Ecto neural progenitor cell (in vitro differentiated cells): ENCODE measurements at regions not wholly inside any gene's neighbourhood (a gene's known extent, or its start where the extent isn't known, plus 50 kb on each side); places are given as distances from the start of the nearest gene placed in this dataset.

ENCODE experiments used
- DNase-seq: peaks from one replicate; pipeline ENCODE4 v3.0.0-alpha.2; 2018; ENCODE audit warnings: low spot score

DNA sequence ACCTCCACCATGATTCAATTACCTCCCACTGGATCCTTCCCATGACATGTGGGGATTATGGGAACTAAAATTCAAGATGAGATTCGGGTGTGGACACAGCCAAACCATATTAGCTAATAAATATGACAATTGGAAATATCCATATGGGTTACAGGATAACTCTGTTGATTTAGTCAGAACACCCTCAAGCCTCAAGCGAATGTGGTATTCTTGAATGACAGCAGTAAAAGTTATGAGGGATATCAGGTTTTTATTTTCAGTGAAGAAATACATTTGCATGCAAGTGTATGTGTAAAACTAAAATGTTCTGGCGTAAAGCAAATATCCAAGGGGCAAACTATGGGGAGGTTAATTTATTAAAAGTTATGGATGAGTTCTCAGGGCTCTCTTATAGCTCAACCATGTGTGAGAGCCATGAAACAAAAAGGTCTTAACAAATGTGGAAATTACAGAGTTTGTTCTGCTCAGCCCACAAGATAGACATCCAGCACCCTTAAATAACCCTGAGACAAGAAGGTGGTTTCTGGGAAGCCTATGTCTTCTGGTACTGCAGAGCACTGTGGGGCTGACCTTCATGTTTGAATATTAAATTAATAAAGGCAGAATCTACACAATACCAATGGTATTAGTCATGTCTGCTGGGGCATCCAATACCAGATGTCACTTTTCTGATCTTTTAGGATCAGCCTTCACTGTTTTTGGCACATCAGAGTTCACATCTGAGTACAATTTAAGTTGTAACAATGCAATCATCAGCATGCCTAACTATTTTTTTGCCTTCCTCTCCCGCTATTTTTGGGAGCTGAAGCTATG lies 370.5 kb upstream of the RSPO3 start:
- DNase-seq: no peak

- no peak for DNase-seq
Measured at GRCh38 chr6:126753606-126754005, 364.9 kb upstream of the RSPO3 start.

DNA sequence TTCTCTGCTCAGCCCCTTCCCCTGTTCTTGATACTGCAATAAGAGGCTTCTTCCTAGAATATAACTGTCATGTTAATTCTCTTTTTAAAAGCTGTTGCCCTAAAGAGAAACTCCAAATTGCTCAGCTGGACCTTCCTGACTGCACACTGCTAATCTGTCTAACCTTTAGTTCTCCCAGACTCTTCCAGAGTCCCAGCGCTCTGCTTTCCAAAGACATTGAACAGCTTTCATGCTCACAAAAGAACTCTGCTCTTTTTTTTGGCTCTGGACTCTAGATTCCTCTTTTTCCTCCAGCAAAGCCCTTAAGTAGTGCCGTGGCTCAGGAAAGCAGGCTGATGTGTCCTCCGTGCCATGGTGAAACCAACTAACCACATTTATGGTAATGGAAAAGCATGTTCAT lies 356.6 kb upstream of the RSPO3 start:
- DNase-seq: no peak

DNA sequence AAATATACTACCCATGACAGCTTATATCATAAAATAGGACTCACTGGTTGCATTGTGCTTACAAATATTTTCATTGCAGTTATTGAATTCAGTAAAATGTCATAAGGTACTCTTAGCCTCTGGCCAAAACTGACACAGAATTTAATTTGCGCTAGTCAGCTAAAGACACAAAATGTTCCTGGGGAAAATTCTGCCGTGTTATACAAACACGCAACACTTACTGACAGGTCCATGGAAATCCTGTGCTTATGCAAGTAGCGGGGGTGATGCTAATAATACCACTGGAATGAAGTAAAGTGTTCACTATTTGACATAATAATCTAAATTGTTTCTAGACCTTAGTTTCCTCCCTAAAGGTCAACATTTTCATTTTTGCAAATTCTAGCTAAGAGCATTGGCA lies 354.4 kb upstream of the RSPO3 start:
- DNase-seq: no peak

DNA sequence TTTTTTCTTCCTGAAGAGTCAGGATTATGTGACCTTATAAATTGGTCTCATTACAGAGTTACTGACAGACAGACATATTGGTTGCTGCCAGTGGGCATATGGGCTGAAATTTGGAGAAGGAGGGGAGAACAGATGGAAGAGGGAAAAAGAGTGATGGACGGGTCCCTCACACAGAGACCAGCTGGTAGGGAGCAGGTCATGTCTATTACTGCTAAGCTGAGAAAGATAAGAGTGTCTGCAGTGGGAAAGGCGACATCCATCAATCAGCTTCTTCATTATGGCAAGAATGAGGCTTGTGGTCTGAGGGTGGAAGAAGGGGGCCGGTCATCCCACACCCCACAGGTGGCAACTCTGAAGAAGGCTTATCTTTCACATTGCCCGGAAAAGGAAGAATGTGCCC lies 353.8 kb upstream of the RSPO3 start:
- no peak for DNase-seq

- DNase-seq: no peak
Measured at GRCh38 chr6:126766820-126767219, 351.7 kb upstream of the RSPO3 start.

- DNase-seq: no peak
Measured at GRCh38 chr6:126767711-126768110, 350.8 kb upstream of the RSPO3 start.

GRCh38 chr6:126770176-126770575 lies 348.3 kb upstream of the RSPO3 start:
- no peak for DNase-seq

DNA sequence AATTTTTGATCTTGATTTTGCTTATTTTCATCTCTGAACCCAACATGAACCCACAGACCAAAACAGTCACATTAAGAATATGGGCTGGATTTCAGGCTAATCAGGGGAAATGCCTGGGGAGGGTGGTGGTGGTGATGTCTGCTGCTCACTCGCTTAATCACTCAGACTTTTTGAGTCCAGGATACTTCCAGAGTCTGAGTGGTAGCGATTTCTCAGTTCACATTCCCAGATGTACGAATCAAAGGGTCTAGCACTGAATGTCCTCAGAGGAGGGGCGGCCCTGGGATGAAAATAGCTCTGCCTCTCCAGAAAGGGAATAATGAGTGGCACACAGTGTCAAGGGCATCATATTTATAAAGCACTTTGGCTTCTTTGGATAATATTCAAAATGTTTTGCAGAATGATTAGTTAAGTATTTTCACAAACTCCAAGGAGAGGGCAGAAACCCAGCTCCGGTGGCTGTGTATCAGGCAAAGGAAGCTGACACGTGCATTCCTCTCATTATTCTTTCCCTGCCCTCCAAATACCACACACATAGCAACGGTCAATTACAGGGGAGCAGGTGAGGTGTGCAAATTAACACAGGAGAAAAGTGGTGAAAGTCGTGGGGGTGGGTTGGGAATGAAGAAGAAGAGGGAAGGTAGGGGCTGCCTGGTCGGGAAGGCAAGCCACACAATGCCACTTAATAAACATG lies 345.2 kb upstream of the RSPO3 start:
- DNase-seq: peak; percentile 54

- no peak for DNase-seq
Measured at GRCh38 chr6:126779331-126779730, 339.1 kb upstream of the RSPO3 start.

GRCh38 chr6:126781582-126781981 lies 336.9 kb upstream of the RSPO3 start:
- DNase-seq: no peak

DNA sequence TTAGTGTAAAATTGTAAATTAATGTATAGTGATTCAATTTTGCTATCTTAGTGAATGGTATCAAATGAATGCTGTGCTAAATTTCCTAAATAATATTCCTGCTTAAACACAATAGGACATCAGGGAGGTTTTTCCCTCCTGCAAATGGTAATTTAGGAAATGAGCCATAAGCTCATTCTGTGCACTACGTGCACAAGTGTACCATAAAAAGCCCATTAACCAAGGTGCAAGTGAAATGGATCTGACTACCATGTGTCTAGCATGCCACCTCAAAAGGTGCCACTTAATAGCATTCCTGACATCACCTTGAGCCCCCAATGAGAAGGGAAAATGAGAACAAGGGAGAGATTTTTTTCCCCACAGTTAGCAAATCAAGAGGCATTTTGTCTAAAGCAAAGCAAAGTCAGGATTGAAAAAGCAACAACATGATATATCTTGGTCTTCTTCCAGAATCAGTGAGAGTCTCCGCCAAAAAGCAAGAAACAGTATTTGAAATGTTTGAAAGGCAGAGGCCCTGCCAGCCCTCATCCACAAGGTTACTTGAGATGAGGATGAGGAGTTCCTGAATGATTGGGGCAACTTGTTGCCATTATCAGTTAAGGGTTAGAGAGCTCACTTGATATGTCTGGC lies 334.2 kb upstream of the RSPO3 start:
- DNase-seq: no peak

- no peak for DNase-seq
Measured at GRCh38 chr6:126786262-126786661, 332.2 kb upstream of the RSPO3 start.

DNA sequence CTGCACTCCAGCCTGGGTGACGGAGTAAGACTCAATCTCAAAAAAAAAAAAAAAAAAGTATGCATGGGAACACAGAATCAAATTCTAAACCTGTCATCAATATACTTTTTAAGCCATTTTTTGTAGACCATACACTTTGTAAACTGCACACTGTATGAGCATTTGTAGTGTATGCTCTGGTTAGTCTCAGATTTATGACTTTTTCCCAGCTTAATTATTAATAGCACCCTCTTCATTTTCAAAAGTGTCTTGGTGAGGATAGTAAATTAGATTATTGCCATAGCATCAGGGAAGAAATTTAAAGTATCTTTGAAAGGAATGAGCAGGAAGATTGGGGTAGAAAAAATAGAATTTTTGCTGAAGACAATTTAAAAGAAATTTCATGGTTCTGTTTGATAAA lies 330.8 kb upstream of the RSPO3 start:
- DNase-seq: no peak

DNA sequence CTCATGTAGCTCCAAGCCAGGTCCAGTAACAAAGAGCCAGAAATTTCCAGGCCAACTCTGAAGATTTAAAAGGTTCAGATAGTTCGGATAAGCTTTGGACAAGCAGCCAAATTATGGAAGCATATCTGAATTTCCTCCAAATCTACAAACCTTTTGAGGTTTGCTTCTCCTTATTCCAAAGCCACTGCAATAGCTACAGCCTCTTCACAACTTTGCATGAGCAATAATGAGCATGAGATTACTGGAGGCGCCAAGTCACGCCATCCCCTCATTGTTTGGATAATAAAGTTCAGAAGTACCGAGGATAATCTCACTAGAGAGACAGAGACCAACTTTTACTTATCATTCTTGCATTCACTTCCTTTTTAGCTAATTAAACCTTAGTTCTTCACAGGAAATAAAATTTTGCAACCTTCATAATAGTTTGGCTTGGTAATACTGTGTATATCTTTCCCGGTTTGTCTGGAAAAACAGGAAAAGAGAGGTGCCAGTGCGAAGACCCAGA lies 329.6 kb upstream of the RSPO3 start:
- DNase-seq: no peak

- DNase-seq: no peak
Measured at GRCh38 chr6:126792340-126793085, 326.0 kb upstream of the RSPO3 start.

- no peak for DNase-seq
Measured at GRCh38 chr6:126795161-126795560, 323.3 kb upstream of the RSPO3 start.

DNA sequence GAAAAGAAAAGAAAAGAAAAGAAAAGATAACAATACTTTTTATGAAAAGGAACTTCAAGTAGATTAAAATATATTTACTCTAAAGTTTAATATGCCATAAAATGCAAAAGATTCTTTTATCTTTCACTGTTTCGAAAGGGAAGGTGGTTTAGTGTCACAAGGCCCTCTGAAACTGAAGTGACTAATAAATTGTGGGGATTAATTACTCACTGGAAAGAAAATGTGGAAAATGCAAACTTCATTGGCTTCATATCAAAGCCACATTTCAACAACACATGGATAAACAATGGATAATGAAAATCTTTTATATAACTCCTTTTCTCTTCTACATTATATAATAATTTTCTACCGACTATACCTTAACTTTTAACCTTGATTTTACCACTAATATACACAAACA lies 320.5 kb upstream of the RSPO3 start:
- DNase-seq: no peak

DNA sequence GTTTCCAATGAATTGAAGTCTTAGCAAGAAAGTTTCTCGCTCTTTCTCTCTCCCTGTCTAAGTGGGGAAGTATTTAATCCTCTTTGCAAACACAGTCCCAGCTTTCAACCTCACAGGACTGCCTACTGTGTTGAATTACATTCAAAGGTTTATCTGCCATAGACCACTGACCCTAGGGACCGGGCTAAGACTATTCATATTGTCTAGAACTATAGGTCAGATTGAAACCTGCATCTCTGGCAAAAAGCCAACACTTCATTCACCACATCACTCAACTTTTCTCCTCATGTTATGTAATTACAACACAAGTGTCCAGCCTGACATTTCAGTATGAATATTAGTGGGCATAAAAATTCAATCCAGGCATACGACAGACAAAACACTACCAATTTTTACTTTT lies 314.7 kb upstream of the RSPO3 start:
- DNase-seq: no peak

- DNase-seq: no peak
Measured at GRCh38 chr6:126804332-126805064, 314.0 kb upstream of the RSPO3 start.

- DNase-seq: no peak
Measured at GRCh38 chr6:126805861-126806260, 312.6 kb upstream of the RSPO3 start.

- no peak for DNase-seq
Measured at GRCh38 chr6:126807876-126808275, 310.6 kb upstream of the RSPO3 start.
